A549 (cell line): ENCODE measurements at regions not wholly inside any gene's neighbourhood (a gene's known extent, or its start where the extent isn't known, plus 50 kb on each side); places are given as distances from the start of the nearest gene placed in this dataset.

Experiments
- ATAC-seq, 2 experiments: fragments of 200-7000 bp in 1 of 2; fragments of >200 bp in 1 of 2; cut with Nextera tagmentation in 1 of 2; cut with Tn5 transposase in 1 of 2; 3 replicates each; pipeline versions ENCODE4 v1.8.0 to v1.9.1; 2018 to 2020; ENCODE audit warnings: mild to moderate bottlenecking in 1 of 2, moderate library complexity in 1 of 2
- CTCF ChIA-PET: fragments of 300-600 bp; sonication (Branson Sonifier 250); formaldehyde crosslinking; extraction: SDS; loops from one replicate; lab custom pipeline; 2021; ENCODE audit warnings: antibody characterized with exemption, inconsistent platforms; lab: Yijun Ruan, JAX
- POLR2A ChIA-PET: fragments of 350-600 bp; formaldehyde crosslinking; extraction: SDS; loops from one replicate; lab custom pipeline; 2021; ENCODE audit warnings: antibody characterized with exemption, inconsistent platforms; lab: Yijun Ruan, JAX
- DNase-seq, 2 experiments: peaks; one replicate each; pipeline versions ENCODE4 v3.0.0 to v3.0.0-alpha.2; 2011 to 2016; ENCODE audit warnings: low read depth in 1 of 2, low spot score in 1 of 2
- FAIRE-seq: peaks from 2 replicates; lab custom pipeline; 2011; peaks lifted over from hg19 to GRCh38; lab: Jason Lieb, UNC
- H3K27ac ChIP-seq, 2 experiments: fragments of >200 bp; sonication (Bioruptor Twin); formaldehyde crosslinking; 3 replicates each; pipeline ENCODE4 v1.5.1; 2016 to 2017
- H3K4me1 ChIP-seq: fragments of >200 bp; sonication (Bioruptor Twin); formaldehyde crosslinking; 3 replicates; pipeline ENCODE4 v1.6.1; 2016
- H3K4me2 ChIP-seq: fragments of >200 bp; sonication (Bioruptor Twin); formaldehyde crosslinking; 3 replicates; pipeline ENCODE4 v1.6.1; 2016
- H3K4me3 ChIP-seq: fragments of >200 bp; sonication (Bioruptor Twin); formaldehyde crosslinking; 3 replicates; pipeline ENCODE4 v1.5.1; 2016
- H3K9me3 ChIP-seq: fragments of >200 bp; sonication (Bioruptor Twin); formaldehyde crosslinking; 3 replicates; pipeline ENCODE4 v1.6.1; 2016
- CHD2 ChIP-seq: fragments of 150-350 bp; IDR thresholded peaks from 2 replicates; pipeline ENCODE4 v1.6.1; 2014; ENCODE audit warnings: low read length; ENCODE audit not compliant: partially characterized antibody
- EHF ChIP-seq: fragments of 250-450 bp; sonication (Bioruptor Pico); IDR thresholded peaks from 2 replicates; pipeline ENCODE4 v1.5.0; 2020; ENCODE audit warnings: mild to moderate bottlenecking
- EP300 ChIP-seq, 2 experiments: fragments of >200 bp; sonication (Bioruptor Twin); formaldehyde crosslinking; IDR thresholded peaks; 2 replicates in 1 of 2; 3 replicates in 1 of 2; pipeline ENCODE4 v1.6.1; 2016 to 2017
- FOSL2 ChIP-seq, 2 experiments: fragments of 450-650 bp in 1 of 2; fragments of >200 bp in 1 of 2; sonication (Bioruptor Twin) in 1 of 2; formaldehyde crosslinking; IDR thresholded peaks; 2 replicates each; pipeline versions ENCODE4 v1.5.0 to v1.6.1; 2016 to 2020; ENCODE audit warnings: mild to moderate bottlenecking in 1 of 2, moderate library complexity in 1 of 2
- HEYL ChIP-seq: fragments of 250-450 bp; sonication (Bioruptor Pico); IDR thresholded peaks from 2 replicates; pipeline ENCODE4 v1.8.0; 2021; ENCODE audit warnings: mild to moderate bottlenecking, moderate library complexity
- JUN ChIP-seq, 2 experiments: fragments of >200 bp; sonication (Bioruptor Twin); formaldehyde crosslinking; IDR thresholded peaks; 2 replicates in 1 of 2; 3 replicates in 1 of 2; pipeline ENCODE4 v1.6.1; 2016 to 2017
- KDM5A ChIP-seq: fragments of 200-600 bp; sonication (generic); IDR thresholded peaks from 2 replicates; pipeline ENCODE4 v1.6.1; 2016; ENCODE audit warnings: antibody characterized with exemption, mild to moderate bottlenecking
- MAFK ChIP-seq: fragments of 450-650 bp; IDR thresholded peaks from 2 replicates; pipeline ENCODE4 v1.6.1; 2014; ENCODE audit not compliant: partially characterized antibody
- MAZ ChIP-seq: fragments of 150-350 bp; IDR thresholded peaks from 2 replicates; pipeline ENCODE4 v1.6.1; 2014; ENCODE audit warnings: antibody characterized with exemption, low read depth, low read length, borderline replicate concordance
- NFE2L2 ChIP-seq: fragments of 150-350 bp; conservative IDR thresholded peaks from 2 replicates; pipeline ENCODE4 v1.6.1; 2014; ENCODE audit warnings: low read length
- NPAS2 ChIP-seq: fragments of 250-450 bp; sonication (Bioruptor Pico); IDR thresholded peaks from 2 replicates; pipeline ENCODE4 v1.8.0; 2022; ENCODE audit warnings: mild to moderate bottlenecking, moderate library complexity, borderline replicate concordance
- ZSCAN20 ChIP-seq: fragments of 250-450 bp; sonication (Bioruptor Pico); IDR thresholded peaks from 2 replicates; pipeline ENCODE4 v1.8.0; 2022; ENCODE audit warnings: mild to moderate bottlenecking, moderate library complexity
- WGBS: methylation state at CpG from one replicate; pipeline ENCODE4 v1.1.6; 2017; ENCODE audit errors: missing lambda C conversion rate; 5-methylcytosine and 5-hydroxymethylcytosine counted together
- TF ChIP-seq, protein P1 (sequence below): fragments of 250-450 bp; sonication (Bioruptor Pico); IDR thresholded peaks from 2 replicates; pipeline ENCODE4 v1.5.0; 2021; ENCODE audit warnings: mild to moderate bottlenecking, moderate library complexity, borderline replicate concordance
- TF ChIP-seq, protein P2 (sequence below): fragments of >200 bp; sonication (Bioruptor Twin); formaldehyde crosslinking; IDR thresholded peaks from 3 replicates; pipeline ENCODE4 v1.5.1; 2016
- TF ChIP-seq, protein P3 (sequence below): IDR thresholded peaks from 2 replicates; pipeline ENCODE4 v1.6.1; 2012
- TF ChIP-seq, protein P4 (sequence below): IDR thresholded peaks from 2 replicates; pipeline ENCODE4 v1.6.1; 2012
- TF ChIP-seq, protein P5 (sequence below): fragments of >200 bp; sonication (Bioruptor Twin); formaldehyde crosslinking; IDR thresholded peaks from 3 replicates; pipeline ENCODE4 v1.6.1; 2016

DNA sequence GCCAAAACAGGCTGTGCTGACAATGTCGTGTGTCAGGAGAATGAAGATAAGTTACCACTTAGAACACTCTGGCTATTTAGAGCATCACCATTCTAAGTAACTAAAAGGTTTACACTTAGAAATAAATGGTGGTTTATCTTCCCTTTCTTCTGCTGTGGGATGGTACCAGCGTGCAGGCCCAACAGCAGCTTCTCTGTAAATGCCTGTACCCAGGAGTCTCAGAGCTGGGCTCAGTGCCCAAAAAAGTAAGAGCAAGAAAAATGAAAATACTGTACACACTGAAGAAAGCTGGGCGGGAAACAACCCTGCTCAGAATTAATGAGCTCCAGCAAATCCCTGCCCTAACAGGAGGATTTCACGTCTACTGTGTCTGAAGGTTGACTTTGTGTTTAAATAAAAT, 206.5 kb downstream of the MFSD1 start:
- Histone ChIP-seq H3K4me1 (no peaks in the 10 kb centered on the region), H3K4me2 (no peak overlapping the region), H3K27ac (no peak overlapping the region)
- FAIRE-seq = no peak
- TF ChIP-seq NFE2L2 = no peak
- TF ChIP-seq, all 56 proteins: peak for 0
- ATAC-seq = no peak
- whole genome bisulfite sequencing = 21% methylated on average over 4 of the region's 4 CpGs
- H3K4me3 ChIP-seq = no peak overlapping the region
- ChIA-PET POLR2A (no interaction called here), CTCF (interaction anchor here (0.7 kb wide), 1 partner anchor 1334 kb away, joined by 3 read pairs; no protein-coding TSS in a partner anchor)
- no peak for DNase-seq
- no peaks in the 10 kb centered on the region for H3K9me3 ChIP-seq

DNA sequence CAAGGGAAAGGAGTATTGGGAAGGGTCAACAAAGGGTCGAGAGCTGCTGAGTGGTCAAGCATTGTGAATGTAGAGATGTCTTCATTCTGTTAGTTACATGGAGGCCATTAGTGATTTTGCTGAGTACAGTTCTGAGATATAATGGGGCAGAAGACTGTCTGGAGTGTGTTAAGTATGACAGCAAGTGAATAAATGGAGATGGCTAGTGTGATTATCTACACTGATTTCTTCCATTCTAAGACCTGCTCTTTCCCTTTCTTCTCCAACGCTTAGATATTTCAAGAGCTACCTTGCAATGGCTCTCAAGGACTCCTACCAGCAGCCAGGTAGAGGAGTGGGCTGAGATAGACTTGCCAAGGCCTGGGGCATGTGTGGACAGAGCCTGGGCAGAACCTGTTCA, 216.5 kb downstream of the MFSD1 start:
- no peak overlapping the region for H3K4me3 ChIP-seq

DNA sequence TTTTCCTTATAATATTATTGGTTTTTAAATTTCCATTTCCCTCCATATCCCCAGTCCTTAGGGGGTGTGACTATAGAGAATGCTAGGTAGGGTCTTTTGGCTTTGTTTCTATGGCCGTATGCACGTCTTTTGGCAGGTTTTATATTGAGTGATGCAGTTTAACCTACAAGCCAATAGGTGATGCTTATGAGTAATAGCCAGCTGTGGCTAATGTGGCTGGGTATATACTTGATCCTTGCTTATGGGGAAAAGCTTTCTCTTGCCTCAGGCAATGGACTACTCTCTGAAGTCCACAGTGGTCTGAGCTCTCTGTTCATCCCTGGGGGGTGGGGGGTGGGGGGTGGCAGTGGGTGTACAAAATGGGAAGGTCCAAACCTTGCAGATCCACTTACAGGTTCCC, 223.9 kb downstream of the MFSD1 start:
- FAIRE-seq = no peak
- H3K4me2 ChIP-seq = no peak overlapping the region
- H3K9me3 ChIP-seq = no peaks in the 10 kb centered on the region
- POLR2A ChIA-PET = no interaction called here
- H3K4me1 ChIP-seq = no peaks in the 10 kb centered on the region
- no peak overlapping the region for H3K4me3 ChIP-seq
- TF ChIP-seq CHD2 = no peak
- TF ChIP-seq, protein P1, sequence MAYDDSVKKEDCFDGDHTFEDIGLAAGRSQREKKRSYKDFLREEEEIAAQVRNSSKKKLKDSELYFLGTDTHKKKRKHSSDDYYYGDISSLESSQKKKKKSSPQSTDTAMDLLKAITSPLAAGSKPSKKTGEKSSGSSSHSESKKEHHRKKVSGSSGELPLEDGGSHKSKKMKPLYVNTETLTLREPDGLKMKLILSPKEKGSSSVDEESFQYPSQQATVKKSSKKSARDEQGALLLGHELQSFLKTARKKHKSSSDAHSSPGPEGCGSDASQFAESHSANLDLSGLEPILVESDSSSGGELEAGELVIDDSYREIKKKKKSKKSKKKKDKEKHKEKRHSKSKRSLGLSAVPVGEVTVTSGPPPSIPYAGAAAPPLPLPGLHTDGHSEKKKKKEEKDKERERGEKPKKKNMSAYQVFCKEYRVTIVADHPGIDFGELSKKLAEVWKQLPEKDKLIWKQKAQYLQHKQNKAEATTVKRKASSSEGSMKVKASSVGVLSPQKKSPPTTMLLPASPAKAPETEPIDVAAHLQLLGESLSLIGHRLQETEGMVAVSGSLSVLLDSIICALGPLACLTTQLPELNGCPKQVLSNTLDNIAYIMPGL = no peak
- no peak for TF ChIP-seq ZSCAN20 (CRISPR knock-in tag)
- TF ChIP-seq MAFK = no peak
- no peak overlapping the region for H3K27ac ChIP-seq
- ATAC-seq = no peak
- no peak for DNase-seq
- 2% methylated on average over 2 of the region's 2 CpGs for WGBS
- CTCF ChIA-PET = interaction anchor here (1.0 to 1.1 kb wide), 2 partner anchors 27 to 235 kb away, joined by 3 read pairs; no protein-coding TSS in a partner anchor

More for the DNA sequence above, 216.5 kb downstream of the MFSD1 start:
- CTCF ChIA-PET = no interaction called here
- DNase-seq = no peak
- ATAC-seq = no peak
- TF ChIP-seq FOSL2 (IDR thresholded peaks at IDR 0.05) (no peak), FOSL2 (CRISPR knock-in tag; IDR thresholded peaks at IDR 0.05) (no peak), NPAS2 (no peak), EHF (CRISPR knock-in tag) (no peak), KDM5A (no peak)
- TF ChIP-seq, protein P2, sequence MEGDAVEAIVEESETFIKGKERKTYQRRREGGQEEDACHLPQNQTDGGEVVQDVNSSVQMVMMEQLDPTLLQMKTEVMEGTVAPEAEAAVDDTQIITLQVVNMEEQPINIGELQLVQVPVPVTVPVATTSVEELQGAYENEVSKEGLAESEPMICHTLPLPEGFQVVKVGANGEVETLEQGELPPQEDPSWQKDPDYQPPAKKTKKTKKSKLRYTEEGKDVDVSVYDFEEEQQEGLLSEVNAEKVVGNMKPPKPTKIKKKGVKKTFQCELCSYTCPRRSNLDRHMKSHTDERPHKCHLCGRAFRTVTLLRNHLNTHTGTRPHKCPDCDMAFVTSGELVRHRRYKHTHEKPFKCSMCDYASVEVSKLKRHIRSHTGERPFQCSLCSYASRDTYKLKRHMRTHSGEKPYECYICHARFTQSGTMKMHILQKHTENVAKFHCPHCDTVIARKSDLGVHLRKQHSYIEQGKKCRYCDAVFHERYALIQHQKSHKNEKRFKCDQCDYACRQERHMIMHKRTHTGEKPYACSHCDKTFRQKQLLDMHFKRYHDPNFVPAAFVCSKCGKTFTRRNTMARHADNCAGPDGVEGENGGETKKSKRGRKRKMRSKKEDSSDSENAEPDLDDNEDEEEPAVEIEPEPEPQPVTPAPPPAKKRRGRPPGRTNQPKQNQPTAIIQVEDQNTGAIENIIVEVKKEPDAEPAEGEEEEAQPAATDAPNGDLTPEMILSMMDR = no peak
- TF ChIP-seq, all 56 proteins: peak for 0
- Histone ChIP-seq H3K4me2 (no peak overlapping the region), H3K9me3 (no peaks in the 10 kb centered on the region), H3K4me1 (no peaks in the 10 kb centered on the region), H3K27ac (no peak overlapping the region)
- no peak for FAIRE-seq
- POLR2A ChIA-PET = no interaction called here
- WGBS = 2% methylated on average over 2 of the region's 2 CpGs

DNA sequence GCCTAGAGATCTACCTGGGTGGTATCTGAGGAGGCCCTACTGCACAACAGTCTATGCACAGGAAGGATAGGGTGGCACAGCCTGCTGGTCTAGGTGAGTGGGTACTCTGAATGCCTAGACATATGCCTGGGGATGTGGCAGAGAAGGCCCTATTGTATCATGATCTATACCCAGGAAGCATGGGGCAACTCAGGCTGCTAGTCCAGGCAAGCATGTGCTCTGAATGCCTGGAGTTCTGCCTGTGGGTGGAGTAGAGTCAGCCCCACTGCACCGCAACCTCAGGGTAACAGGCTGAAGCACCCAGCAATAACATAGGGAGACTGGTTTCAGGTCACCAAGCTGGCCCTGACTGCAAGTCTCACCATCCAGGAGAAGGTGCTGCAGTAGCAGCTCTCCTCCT, 224.7 kb downstream of the MFSD1 start:
- DNase-seq (no peak), FAIRE-seq (no peak), ATAC-seq (no peak)
- TF ChIP-seq NFE2L2 (no peak), EP300 (IDR thresholded peaks at IDR 0.05) (no peak), JUN (IDR thresholded peaks at IDR 0.05) (no peak), MAZ (no peak), HEYL (CRISPR knock-in tag) (no peak)
- TF ChIP-seq, protein P3, sequence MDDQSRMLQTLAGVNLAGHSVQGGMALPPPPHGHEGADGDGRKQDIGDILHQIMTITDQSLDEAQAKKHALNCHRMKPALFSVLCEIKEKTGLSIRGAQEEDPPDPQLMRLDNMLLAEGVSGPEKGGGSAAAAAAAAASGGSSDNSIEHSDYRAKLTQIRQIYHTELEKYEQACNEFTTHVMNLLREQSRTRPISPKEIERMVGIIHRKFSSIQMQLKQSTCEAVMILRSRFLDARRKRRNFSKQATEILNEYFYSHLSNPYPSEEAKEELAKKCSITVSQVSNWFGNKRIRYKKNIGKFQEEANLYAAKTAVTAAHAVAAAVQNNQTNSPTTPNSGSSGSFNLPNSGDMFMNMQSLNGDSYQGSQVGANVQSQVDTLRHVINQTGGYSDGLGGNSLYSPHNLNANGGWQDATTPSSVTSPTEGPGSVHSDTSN = no peak
- TF ChIP-seq, protein P4, sequence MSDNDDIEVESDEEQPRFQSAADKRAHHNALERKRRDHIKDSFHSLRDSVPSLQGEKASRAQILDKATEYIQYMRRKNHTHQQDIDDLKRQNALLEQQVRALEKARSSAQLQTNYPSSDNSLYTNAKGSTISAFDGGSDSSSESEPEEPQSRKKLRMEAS = no peak
- TF ChIP-seq, protein P5, sequence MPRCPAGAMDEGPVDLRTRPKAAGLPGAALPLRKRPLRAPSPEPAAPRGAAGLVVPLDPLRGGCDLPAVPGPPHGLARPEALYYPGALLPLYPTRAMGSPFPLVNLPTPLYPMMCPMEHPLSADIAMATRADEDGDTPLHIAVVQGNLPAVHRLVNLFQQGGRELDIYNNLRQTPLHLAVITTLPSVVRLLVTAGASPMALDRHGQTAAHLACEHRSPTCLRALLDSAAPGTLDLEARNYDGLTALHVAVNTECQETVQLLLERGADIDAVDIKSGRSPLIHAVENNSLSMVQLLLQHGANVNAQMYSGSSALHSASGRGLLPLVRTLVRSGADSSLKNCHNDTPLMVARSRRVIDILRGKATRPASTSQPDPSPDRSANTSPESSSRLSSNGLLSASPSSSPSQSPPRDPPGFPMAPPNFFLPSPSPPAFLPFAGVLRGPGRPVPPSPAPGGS = no peak
- Histone ChIP-seq H3K9me3 (no peaks in the 10 kb centered on the region), H3K4me3 (no peak overlapping the region), H3K4me1 (no peaks in the 10 kb centered on the region), H3K27ac (no peak overlapping the region), H3K4me2 (no peak overlapping the region)
- POLR2A ChIA-PET = no interaction called here
- WGBS = no CpG with 5 or more reads among the region's 1 CpG
- CTCF ChIA-PET = interaction anchor here (1.1 kb wide), 1 partner anchor 28 kb away, joined by 3 read pairs; no protein-coding TSS in a partner anchor
